DOHH2 (cell line): ENCODE measurements at regions not wholly inside any gene's neighbourhood (a gene's known extent, or its start where the extent isn't known, plus 50 kb on each side); places are given as distances from the start of the nearest gene placed in this dataset.

Source experiments
- H3F3A ChIP-seq: fragments of 200-600 bp; sonication (generic), shearing (Covaris generic); 2 replicates; pipeline ENCODE4 v1.6.0; 2016; ENCODE audit warnings: antibody characterized with exemption, mild to moderate bottlenecking; ENCODE audit not compliant: control insufficient read depth, insufficient read depth
- H3K27ac ChIP-seq: fragments of 200-600 bp; sonication (generic); 2 replicates; pipeline ENCODE4 v1.5.1; 2014; ENCODE audit warnings: low read depth, mild to moderate bottlenecking, low read length, moderate library complexity
- H3K27me3 ChIP-seq: fragments of 200-600 bp; sonication (generic); 2 replicates; pipeline ENCODE4 v1.6.1; 2014; ENCODE audit warnings: mild to moderate bottlenecking, low read length, mixed read lengths; ENCODE audit not compliant: control insufficient read depth
- H3K36me3 ChIP-seq: fragments of 200-600 bp; sonication (generic); 2 replicates; pipeline ENCODE4 v1.6.1; 2014; ENCODE audit warnings: mild to moderate bottlenecking, low read length, moderate library complexity, mixed read lengths; ENCODE audit not compliant: control insufficient read depth
- H3K4me1 ChIP-seq: fragments of 200-600 bp; sonication (generic); 2 replicates; pipeline ENCODE4 v1.6.1; 2014; ENCODE audit warnings: mild to moderate bottlenecking, low read length, mixed read lengths; ENCODE audit not compliant: control insufficient read depth
- H3K4me2 ChIP-seq: fragments of 200-600 bp; sonication (generic); 2 replicates; pipeline ENCODE4 v1.6.0; 2014; ENCODE audit warnings: mild to moderate bottlenecking, low read length, moderate library complexity
- H3K4me3 ChIP-seq: fragments of 200-600 bp; sonication (generic); 2 replicates; pipeline ENCODE4 v1.5.1; 2014; ENCODE audit warnings: mild to moderate bottlenecking, low read length, mixed read lengths
- H3K79me2 ChIP-seq: fragments of 200-600 bp; sonication (generic); 2 replicates; pipeline ENCODE4 v1.6.1; 2014; ENCODE audit warnings: mild to moderate bottlenecking, low read length, mixed read lengths; ENCODE audit not compliant: control insufficient read depth
- H3K9me2 ChIP-seq: fragments of 200-600 bp; sonication (generic); replicated peaks from 2 replicates; pipeline ENCODE4 v1.6.1; 2014; ENCODE audit warnings: mild to moderate bottlenecking, low read length, mixed read lengths; ENCODE audit not compliant: control insufficient read depth
- H3K9me3 ChIP-seq: fragments of 200-600 bp; sonication (generic); 2 replicates; pipeline ENCODE4 v1.6.1; 2014; ENCODE audit warnings: antibody characterized with exemption, low read length, mixed read lengths; ENCODE audit not compliant: control insufficient read depth, insufficient read depth
- H4K20me1 ChIP-seq: fragments of 200-600 bp; sonication (generic); 2 replicates; pipeline ENCODE4 v1.6.0; 2014; ENCODE audit warnings: low read depth, mild to moderate bottlenecking, antibody characterized with exemption, low read length, moderate library complexity; ENCODE audit not compliant: control insufficient read depth, insufficient read depth
- CTCF ChIP-seq: fragments of 200-600 bp; sonication (generic); IDR thresholded peaks from one replicate; pipeline ENCODE4 v1.5.1; 2014; ENCODE audit warnings: antibody characterized with exemption, mild to moderate bottlenecking, low read depth, low read length; ENCODE audit not compliant: poor library complexity, severe bottlenecking
- EZH2phosphoT487 ChIP-seq: fragments of 200-600 bp; sonication (generic); IDR thresholded peaks from 2 replicates; pipeline ENCODE4 v1.6.1; 2017; ENCODE audit warnings: borderline replicate concordance, mild to moderate bottlenecking, antibody characterized with exemption, low read length, moderate library complexity, mixed read lengths

GRCh38 chr3:22990291-22991200 lies 212.6 kb upstream of the UBE2E2 start:
- H3K27ac ChIP-seq, result no peak overlapping the region
- no peaks in the 10 kb centered on the region for H3K79me2 ChIP-seq
- H3K4me3 ChIP-seq, result no peak overlapping the region
- H4K20me1 ChIP-seq, result no peaks in the 10 kb centered on the region
- H3K4me1 ChIP-seq, result no peaks in the 10 kb centered on the region
- no peaks in the 10 kb centered on the region for H3K36me3 ChIP-seq
- no peaks in the 10 kb centered on the region for H3K27me3 ChIP-seq
- H3F3A ChIP-seq, result no peaks in the 10 kb centered on the region
- H3K9me3 ChIP-seq, result no peaks in the 10 kb centered on the region
- H3K9me2 ChIP-seq, result no peaks in the 10 kb centered on the region
- H3K4me2 ChIP-seq, result no peak overlapping the region
- TF ChIP-seq CTCF, result no peak
- TF ChIP-seq EZH2phosphoT487, result no peak

- Histone ChIP-seq H3K27ac (no peak overlapping the region), H3K4me2 (no peak overlapping the region)
Measured at GRCh38 chr3:22994781-22995180, 208.3 kb upstream of the UBE2E2 start.

GRCh38 chr3:22996920-22997571 lies 206.1 kb upstream of the UBE2E2 start:
- no peaks in the 10 kb centered on the region for H3F3A ChIP-seq
- H3K4me3 ChIP-seq, result no peak overlapping the region
- no peaks in the 10 kb centered on the region for H3K9me3 ChIP-seq
- H3K27me3 ChIP-seq, result no peaks in the 10 kb centered on the region
- no peaks in the 10 kb centered on the region for H3K79me2 ChIP-seq
- TF ChIP-seq EZH2phosphoT487, result no peak
- TF ChIP-seq CTCF, result no peak
- no peak overlapping the region for H3K4me2 ChIP-seq
- H3K27ac ChIP-seq, result no peak overlapping the region
- no peaks in the 10 kb centered on the region for H3K36me3 ChIP-seq
- H3K4me1 ChIP-seq, result no peaks in the 10 kb centered on the region
- H4K20me1 ChIP-seq, result no peaks in the 10 kb centered on the region
- no peaks in the 10 kb centered on the region for H3K9me2 ChIP-seq

More at GRCh38 chr3:22994781-22995180, 208.3 kb upstream of the UBE2E2 start:
- no peaks in the 10 kb centered on the region for H3F3A ChIP-seq
- no peaks in the 10 kb centered on the region for H3K4me1 ChIP-seq
- no peak overlapping the region for H3K4me3 ChIP-seq
- H3K9me3 ChIP-seq, result no peaks in the 10 kb centered on the region
- no peaks in the 10 kb centered on the region for H3K79me2 ChIP-seq
- no peak for TF ChIP-seq EZH2phosphoT487
- TF ChIP-seq CTCF, result no peak
- H4K20me1 ChIP-seq, result no peaks in the 10 kb centered on the region
- H3K27me3 ChIP-seq, result no peaks in the 10 kb centered on the region
- no peaks in the 10 kb centered on the region for H3K36me3 ChIP-seq
- no peaks in the 10 kb centered on the region for H3K9me2 ChIP-seq
